Activated CD8-positive, alpha-beta memory T cell treated with anti-CD3 and anti-CD28 coated beads for 36 hours (primary cell): ENCODE measurements at regions not wholly inside any gene's neighbourhood (a gene's known extent, or its start where the extent isn't known, plus 50 kb on each side); places are given as distances from the start of the nearest gene placed in this dataset.
"Not testable (repeated sequence)": the region's sequence is repeated elsewhere in the genome, so short reads cannot be mapped to it uniquely, and the experiment has no call there.

Experiments used
- CTCF ChIA-PET: fragments of 350-600 bp; sonication (Branson Sonifier 250); formaldehyde crosslinking; loops from one replicate; lab custom pipeline; 2021; ENCODE audit warnings: antibody characterized with exemption; lab: Charles Lee
- POLR2A ChIA-PET: fragments of 350-600 bp; sonication (Branson Sonifier 250); formaldehyde crosslinking; loops from one replicate; lab custom pipeline; 2021; ENCODE audit warnings: antibody characterized with exemption; lab: Charles Lee

DNA sequence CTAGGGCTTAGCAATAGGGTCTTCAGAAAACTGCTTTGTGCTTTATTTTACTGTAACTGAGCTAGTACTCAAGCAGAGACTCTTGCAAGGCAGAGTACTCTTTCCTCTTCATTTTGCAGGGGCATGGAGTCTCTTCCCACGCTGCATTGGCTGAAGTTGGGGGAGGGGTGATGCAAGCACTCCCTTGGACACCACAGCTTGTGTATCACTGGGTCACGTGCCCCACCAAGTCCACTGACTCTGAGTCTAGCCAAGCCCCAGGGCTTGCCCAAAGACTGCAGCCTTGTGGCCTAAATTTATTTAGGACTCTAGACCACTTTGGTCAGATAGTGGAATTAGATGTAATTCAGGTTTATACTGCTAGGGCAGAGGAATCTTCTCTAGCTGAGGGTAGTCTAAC lies 1075.0 kb upstream of the ADGRB3 start:
- ChIA-PET CTCF (no interaction called here), POLR2A (no interaction called here)

DNA sequence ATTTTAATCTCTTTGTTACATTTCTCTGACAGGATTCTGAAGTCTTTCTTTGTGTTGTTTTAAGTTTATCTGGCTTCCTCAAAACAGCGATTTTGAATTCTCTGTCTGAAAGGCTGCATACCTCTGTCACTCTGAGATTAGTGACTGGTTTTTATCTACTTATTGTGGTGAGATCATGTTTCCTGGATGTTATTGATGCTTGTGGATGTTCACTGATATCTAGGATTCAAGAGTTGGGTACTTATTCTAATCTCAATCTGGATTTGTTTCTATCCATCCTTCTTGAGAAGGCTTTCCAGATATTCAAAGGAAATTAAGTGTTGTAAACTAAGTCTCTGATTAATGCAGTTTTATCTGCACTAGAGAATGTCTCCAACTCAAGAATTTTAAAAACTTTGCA lies 1076.1 kb upstream of the ADGRB3 start:
- CTCF ChIA-PET: no interaction called here
- POLR2A ChIA-PET: no interaction called here

DNA sequence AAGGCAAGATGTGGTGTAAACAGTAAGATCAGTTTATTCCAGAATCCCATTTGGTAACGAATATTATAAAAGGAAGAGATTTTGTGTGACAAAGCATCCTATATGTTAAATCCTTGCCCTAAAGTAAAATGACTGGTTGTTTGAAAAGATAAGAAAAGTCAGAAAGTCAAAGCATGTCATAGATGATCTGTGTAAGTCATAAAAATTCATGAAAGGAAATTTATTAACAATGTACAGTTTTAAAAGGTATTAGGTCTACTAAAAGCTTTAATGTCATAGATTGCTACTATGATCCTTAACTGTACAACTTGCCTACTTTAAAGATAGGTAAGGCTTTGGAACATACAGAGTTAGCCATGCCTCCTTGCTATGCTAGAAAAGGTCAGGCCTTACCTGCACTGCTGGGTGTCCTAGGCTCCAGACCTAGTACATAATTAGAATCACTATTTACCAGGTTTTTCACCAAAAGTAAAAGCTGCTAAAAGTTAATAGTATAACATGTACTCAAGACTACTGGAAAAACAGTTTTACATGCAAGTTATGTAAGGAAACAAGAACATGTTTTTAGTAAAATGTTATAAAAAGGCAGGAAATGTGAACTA lies 1090.1 kb upstream of the ADGRB3 start:
- CTCF ChIA-PET: no interaction called here
- POLR2A ChIA-PET: no interaction called here

DNA sequence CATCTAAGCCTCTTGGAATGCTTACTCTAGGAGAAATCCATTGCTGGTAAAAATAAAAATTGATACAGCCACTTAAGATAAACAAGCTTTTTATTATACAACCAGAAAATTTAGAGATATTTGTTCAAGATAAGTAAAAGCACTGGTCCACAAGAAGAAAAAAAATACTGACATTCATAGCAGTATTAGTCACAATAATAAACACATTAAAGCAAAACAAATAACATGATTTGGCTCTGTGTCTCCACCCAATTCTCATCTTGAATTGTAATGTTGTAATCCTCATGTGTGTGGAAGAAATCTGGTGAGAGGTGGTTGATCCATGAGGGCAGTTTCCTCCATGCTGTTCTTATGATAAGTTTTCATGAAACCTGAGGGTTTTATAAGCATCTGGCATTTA lies 1093.5 kb upstream of the ADGRB3 start:
- POLR2A ChIA-PET: no interaction called here

DNA sequence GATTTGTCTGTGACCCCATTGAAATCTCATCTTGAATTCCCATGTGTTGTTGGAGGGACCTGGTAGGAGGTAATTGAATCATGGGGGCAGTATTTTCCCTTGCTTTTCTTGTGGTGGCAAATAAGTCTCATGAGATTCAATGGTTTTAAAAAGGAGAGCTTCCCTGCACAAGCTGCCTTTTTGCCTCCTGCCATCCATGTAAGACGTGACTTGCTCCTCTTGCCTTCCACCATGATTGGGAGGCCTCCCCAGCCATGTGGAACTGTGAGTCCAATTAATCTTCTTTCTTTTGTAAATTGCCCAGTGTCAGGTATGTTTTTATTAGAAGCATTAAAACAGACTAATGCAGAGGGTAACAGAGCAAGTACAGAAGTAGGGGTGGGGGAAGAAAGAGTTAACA lies 1097.0 kb upstream of the ADGRB3 start:
- ChIA-PET POLR2A (no interaction called here), CTCF (no interaction called here)

More for the DNA sequence above, 1093.5 kb upstream of the ADGRB3 start:
- CTCF ChIA-PET: no interaction called here

DNA sequence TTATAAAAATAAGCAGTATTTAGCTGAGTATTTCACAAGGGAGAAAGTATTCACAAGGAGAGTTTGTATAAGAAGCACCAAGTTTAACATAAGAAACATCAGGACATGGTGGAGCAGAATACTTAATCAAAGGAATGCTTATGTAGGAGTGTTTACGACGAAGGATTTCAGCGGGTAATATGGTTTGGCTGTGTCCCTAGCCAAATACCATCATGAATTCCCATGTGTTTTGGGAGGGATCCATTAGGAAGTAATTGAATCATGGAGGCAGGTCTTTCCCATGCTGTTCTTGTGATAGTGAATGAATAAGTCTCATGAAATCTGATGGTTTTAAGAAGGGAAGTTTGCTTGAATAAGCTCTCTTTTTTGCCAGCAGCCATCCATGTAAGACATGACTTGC lies 1099.1 kb upstream of the ADGRB3 start:
- POLR2A ChIA-PET: no interaction called here
- CTCF ChIA-PET: no interaction called here

DNA sequence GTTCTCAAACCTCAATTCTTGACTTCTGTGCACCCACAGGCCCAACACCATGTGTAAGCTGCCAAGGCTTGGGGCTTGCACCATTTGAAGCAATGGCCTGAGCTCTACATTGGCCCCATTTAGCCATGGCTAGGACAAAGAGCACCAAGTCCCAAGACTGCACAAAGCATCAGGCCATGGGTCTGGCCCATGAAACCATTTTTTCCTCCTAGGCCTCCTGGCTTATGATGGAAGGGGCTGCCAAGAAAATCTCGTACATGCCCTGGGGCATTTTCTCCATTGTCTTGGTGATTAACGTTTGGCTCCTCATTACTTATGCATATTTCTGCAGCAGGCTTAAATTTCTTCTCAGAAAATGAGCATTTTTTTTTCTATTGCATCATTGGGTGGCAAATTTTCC lies 1128.7 kb upstream of the ADGRB3 start:
- CTCF ChIA-PET: no interaction called here
- POLR2A ChIA-PET: no interaction called here

DNA sequence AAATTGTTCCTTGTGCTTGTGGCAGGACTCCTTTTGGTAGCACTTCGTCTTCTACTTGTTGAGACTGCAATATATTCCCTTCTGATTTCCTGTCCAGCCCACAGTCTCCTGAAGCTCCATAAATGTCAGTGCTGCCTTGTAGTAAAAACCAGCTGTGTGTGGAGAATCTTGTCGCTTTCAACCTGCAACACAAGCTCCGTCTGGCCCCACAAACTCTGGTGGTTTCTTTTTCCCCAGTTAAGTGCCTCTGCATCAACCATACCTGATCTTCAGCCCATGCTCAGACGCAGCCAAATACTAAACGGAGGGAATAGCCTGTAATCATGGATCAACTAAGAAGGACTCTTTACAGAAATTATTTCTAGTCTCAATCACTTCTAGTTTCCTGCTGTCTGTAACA lies 1133.3 kb upstream of the ADGRB3 start:
- POLR2A ChIA-PET: no interaction called here
- CTCF ChIA-PET: no interaction called here

DNA sequence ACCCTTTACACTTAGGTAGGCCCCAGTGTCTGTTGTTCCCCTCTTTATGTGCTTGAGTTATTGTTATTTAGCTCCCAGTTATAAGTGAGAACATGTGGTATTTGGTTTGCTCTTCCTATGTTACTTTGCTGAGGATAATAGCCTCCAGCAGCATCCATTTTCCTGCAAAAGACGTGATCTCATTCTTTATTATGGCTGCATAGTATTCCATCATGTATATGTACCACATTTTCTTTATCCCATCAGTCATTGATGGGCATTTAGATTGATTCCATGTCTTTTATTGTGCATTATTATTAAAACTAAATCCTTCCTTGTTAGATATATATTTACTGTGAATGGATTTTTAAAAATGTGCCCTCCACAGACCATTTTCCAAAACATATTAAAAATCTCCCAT lies 1137.3 kb upstream of the ADGRB3 start:
- CTCF ChIA-PET: no interaction called here
- POLR2A ChIA-PET: no interaction called here

DNA sequence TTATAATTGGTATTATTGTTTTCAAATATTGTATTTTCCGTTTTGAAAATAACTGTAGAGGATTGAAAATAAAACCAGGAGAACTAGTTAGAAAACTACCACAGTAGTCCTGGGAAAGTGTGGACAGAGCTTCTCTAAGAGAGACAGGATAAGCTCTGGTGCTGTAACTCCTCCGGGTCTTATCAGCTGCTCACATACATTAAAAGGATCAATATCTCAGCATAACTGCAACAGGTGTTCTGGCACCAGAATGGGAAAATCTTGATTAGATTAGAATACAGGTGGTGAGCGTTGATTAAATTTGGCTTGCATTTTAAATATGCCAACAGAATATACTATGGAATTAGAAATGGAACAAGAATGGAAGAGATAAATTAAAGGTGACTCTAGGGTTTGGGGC lies 1138.9 kb upstream of the ADGRB3 start:
- ChIA-PET POLR2A (no interaction called here), CTCF (no interaction called here)

DNA sequence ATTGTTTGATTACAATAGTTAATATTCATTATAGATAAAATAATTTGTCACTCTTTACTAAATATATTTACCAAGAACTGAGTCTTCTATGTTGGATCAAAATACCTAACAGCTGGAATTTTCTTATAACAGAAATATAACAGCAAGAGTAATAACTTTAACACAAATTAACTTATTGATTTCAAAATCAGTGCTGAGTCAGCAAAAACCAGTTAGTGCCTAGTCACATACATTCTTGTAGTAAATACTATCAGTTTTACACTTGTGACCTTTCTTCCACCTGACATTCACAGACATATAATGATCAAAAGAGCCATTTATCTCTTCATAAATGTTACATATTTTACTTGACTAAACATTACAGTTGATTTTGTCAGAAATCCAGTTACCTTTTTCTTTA lies 1141.4 kb upstream of the ADGRB3 start:
- CTCF ChIA-PET: no interaction called here
- POLR2A ChIA-PET: no interaction called here

DNA sequence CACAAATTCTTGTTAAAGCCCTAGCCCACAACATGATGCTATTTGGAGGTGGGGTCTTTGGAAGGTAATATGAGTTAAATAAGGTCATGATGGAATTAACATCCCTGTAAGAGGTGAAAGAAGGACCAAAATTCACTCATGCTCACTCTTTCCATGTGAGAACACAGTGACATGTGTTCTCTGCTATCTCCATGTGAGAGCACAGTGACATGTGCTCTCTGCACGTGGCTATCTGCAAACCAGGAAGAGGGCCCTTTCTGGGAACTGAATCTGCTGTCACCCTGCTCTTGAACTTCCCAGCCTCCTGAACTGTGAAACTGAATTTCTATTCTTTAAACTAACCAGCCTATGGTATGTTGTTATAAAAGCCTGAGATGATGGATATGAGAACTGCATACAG lies 1159.4 kb upstream of the ADGRB3 start:
- CTCF ChIA-PET: no interaction called here
- POLR2A ChIA-PET: no interaction called here

DNA sequence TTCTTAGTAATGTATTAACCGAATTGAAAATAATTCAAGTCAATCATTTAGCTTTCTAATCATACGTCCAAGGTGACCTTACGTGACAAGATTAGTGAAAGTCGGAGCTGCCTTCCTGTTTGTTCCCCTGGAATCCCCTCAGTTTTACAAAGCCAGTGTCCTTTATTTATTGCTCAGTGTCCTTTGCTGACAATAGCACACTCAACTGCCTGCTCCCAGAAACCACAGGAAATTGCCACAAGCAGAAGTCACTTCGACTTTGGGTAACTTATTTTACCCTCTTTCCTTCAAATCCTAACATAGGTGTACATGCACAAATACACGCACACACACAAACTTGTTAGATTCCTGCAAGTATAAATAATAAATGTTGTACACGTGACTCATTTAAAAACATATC lies 1167.7 kb upstream of the ADGRB3 start:
- ChIA-PET POLR2A (no interaction called here), CTCF (no interaction called here)

DNA sequence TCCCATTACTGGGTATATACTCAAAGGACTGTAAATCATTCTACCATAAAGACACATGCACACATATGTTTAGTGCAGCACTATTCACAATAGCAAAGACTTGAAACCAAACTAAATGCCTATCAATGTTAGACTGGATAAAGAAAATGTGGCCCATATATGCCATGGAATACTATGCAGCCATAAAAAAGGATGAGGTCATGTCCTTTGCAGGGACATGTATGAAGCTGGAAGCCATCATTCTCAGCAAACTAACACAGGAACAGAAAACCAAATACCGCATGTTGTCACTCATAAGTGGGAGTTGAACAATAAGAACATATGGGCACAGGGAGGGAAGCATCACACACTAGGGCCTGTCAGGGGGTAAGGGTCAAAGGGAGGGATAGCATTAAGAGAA lies 1172.4 kb upstream of the ADGRB3 start:
- CTCF ChIA-PET, POLR2A ChIA-PET: not testable (repeated sequence)

DNA sequence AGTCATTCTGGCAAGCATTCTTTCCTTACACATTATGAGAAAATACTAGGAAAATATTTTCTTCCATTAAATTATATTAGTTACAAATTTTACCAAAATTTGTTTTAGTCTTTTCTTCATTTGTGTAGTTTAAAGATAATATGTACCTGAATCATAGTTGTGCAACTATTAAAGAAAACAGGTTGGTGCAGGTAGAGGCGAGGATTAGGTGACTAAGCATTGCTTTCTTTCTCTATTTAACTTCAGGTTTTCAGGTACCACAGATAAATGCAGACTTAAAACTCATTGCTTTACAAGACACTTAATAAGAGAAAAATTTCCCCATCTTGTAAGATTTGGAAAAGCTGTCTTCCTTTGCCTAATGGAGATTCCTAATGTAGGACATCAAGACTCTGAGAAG lies 1175.5 kb upstream of the ADGRB3 start:
- ChIA-PET CTCF (no interaction called here), POLR2A (no interaction called here)

DNA sequence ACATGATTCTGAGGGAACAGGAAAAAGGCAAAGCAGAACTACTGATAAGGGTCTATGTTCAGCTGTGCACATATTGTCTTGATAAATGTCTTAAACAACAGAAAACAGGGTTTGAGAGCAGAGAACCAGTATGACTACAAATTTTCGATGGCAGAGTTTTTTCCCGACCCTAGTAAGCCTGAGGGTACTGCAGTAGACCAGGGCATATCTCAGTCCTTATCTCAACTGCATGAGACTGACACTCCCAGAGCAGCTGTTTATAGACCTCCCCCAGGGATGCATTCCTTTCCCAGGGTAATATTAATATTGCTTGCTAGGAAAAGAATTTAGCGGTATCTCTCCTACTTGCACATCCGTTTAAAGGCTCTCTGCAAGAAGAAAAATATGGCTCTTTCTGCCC lies 1176.8 kb upstream of the ADGRB3 start:
- ChIA-PET CTCF (no interaction called here), POLR2A (no interaction called here)

DNA sequence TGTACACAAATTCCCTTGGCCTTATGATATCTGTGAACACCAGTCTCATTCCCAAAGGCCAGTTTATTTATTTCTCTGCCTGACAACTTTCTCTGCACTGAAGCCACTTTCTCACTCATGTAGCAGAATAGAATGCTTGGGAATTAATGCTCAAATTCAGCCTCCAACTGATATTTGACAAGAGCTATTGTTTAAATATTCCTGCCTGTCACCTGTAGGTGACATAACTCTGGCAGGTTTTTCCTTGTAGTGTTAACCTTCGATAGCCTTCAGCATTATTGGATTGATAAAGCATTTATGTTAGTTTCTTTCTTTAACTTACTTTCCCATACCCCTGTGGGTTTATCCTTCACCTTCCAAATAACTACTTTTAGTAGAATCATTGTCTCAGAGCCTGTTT lies 1183.2 kb upstream of the ADGRB3 start:
- ChIA-PET CTCF (no interaction called here), POLR2A (no interaction called here)

DNA sequence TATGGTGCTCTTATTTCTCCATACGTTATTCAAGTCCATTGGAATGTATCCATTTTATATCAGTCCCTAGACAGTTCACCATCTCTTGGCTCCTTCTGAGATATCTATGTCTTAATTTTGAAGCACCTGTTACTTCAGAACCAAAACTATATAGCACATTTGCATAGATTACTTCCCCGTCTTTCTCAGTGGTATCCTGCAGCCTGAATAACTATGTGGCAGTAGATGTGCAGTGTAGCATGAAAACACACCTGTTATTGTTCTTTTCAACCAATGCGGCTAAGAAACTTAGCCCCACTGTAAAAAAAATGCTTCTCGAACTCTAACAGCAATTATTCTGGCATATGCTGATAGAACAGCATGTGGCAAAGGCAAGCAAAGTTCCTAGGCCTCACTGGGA lies 1184.4 kb upstream of the ADGRB3 start:
- ChIA-PET POLR2A (no interaction called here), CTCF (no interaction called here)

DNA sequence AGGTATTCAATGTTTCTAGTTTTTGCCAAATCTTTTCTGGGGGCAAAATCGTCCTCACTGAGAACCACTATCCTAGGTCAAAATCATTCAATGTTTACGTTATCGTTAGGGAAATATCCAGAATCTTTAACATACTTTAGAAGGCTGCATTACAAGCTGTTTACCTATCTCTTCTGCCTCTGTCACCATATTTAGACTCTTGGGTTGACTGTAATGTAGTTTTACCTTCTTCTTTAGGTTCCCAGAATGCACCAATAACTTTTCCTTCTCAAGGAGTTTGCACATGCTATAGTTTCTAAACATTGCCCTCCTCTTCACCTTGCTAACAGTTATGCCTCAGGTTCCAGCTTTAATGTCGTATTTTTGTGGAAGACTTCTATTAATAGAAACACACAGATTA lies 1185.5 kb upstream of the ADGRB3 start:
- ChIA-PET POLR2A (no interaction called here), CTCF (no interaction called here)

DNA sequence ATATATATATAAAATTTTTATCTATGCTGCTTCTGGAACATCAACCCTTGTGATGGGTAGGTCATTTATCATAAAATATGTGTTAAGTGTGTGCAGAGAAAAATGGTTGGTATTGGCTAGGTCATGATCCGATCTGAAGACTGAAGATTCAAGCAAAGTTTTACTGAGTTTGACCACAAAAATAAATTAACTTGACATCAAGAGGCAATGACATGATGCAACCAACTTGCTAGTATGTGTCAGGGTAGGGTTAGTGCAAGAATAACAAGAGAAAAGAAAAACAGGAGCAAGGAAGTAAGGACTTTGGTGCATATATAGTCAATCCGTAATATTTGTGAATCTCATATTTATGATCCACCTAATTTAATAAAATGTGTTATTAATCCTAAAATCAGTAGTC lies 1202.0 kb upstream of the ADGRB3 start:
- POLR2A ChIA-PET: no interaction called here
- CTCF ChIA-PET: no interaction called here

DNA sequence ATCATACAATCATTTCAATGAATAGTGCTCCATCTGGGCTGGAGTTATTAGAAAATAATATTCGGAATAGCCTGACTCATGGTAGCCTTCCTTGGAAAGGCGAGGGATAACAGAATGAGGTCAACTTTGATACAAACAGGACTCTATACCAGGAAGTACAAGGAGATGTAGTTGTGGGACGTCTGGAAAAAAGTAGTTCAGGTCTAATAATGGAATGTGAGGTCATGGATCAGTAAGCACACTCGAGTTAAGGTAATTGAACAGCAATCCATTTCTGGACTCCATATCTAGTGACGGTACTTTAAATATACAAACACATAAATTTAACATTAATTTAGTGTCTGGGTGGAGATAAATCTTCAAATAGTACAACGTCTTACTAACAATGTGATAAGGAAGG lies 1204.0 kb upstream of the ADGRB3 start:
- ChIA-PET POLR2A (no interaction called here), CTCF (no interaction called here)

DNA sequence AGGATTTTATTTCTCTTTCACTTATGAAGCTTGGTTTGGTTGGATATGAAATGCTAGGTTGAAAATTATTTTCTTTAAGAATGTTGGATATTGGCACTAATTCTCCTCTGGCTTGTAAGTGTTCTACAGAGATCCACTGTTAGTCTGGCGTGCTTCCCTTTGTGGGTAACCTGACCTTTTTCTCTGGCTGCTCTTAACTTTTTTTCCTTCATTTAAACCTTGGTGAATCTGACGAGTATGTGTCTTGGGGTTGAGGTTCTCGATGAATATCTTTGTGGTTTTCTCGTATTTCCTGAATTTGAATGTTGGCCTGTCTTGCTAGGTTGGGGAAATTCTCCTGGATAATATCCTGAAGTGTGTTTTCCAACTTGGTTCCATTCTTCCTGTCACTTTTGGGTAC lies 1208.4 kb upstream of the ADGRB3 start:
- CTCF ChIA-PET, POLR2A ChIA-PET: not testable (repeated sequence)

DNA sequence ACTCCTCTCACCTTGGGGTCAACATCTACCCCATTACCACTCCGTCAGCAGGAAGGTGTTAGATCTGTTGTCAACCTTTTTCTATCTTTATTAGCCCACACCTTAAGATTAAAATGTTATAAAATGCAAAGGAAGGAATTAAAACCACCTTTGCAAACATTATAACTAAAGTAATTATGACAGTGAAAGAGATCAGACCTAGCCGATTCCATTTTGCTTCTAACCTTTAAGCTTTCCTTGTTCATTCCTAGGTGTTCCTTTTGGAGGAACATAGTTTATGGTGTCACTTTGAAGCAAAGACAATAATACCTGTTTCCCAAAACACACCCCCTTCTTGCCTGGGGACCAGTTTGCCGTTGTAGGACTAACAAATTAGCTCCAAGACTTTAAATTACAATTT lies 1223.0 kb upstream of the ADGRB3 start:
- ChIA-PET POLR2A (no interaction called here), CTCF (no interaction called here)
